HepG2 (cell line): ENCODE measurements at regions not wholly inside any gene's neighbourhood (a gene's known extent, or its start where the extent isn't known, plus 50 kb on each side); places are given as distances from the start of the nearest gene placed in this dataset.

Experiments
- ATAC-seq: fragments of 200-7000 bp; cut with Tn5 transposase; 3 replicates; pipeline ENCODE4 v1.9.1; 2020; ENCODE audit warnings: mild to moderate bottlenecking, moderate library complexity
- BruUV-seq: library from RNA; stranded (reverse); fragments of 400-500 nt; replicated peaks from 2 replicates; lab custom pipeline; 2021; lab: Mats Ljungman, UMichigan
- CTCF ChIA-PET: fragments of 300-600 bp; formaldehyde crosslinking; extraction: SDS; loops from one replicate; lab custom pipeline; 2021; ENCODE audit warnings: low total read pairs, inconsistent platforms, low intra/inter-chr PET ratio; lab: Yijun Ruan, JAX
- POLR2A ChIA-PET: fragments of 350-600 bp; sonication (Branson Sonifier 250); formaldehyde crosslinking; loops from one replicate; lab custom pipeline; 2020; ENCODE audit warnings: antibody characterized with exemption, inconsistent platforms; lab: Yijun Ruan, JAX
- DNase-seq: peaks from one replicate; pipeline ENCODE4 v3.0.0-alpha.2; 2015; ENCODE audit warnings: low spot score
- FAIRE-seq: peaks from 3 replicates; lab custom pipeline; 2011; peaks lifted over from hg19 to GRCh38; lab: Jason Lieb, UNC
- H2AFZ ChIP-seq: one replicate; pipeline ENCODE4 v1.6.1; 2011; ENCODE audit warnings: low read length, inconsistent platforms
- H3K27ac ChIP-seq: fragments of 300-600 bp; 3 replicates; pipeline ENCODE4 v1.8.0; 2011; ENCODE audit warnings: mixed run types, mild to moderate bottlenecking, mixed read lengths, low read length, inconsistent platforms; ENCODE audit not compliant: insufficient read depth; ENCODE audit errors: extremely low read length
- H3K27me3 ChIP-seq, 2 experiments: fragments of 200-600 bp in 1 of 2; 2 replicates in 1 of 2; 3 replicates in 1 of 2; pipeline versions ENCODE4 v1.6.0 to v1.8.0; 2011; ENCODE audit warnings: low read length in 2 of 2, mild to moderate bottlenecking in 2 of 2, moderate library complexity in 2 of 2, inconsistent platforms in 1 of 2; ENCODE audit not compliant: insufficient read depth in 2 of 2, control insufficient read depth in 1 of 2
- H3K36me3 ChIP-seq, 2 experiments: fragments of 200-600 bp in 1 of 2; replicated peaks in 1 of 2; 2 replicates in 1 of 2; 3 replicates in 1 of 2; pipeline versions ENCODE4 v1.5.1 to v1.8.0; 2011; ENCODE audit warnings: low read length in 2 of 2, inconsistent platforms in 1 of 2; ENCODE audit not compliant: insufficient read depth in 2 of 2, control insufficient read depth in 1 of 2
- H3K4me1 ChIP-seq: 2 replicates; pipeline ENCODE4 v1.5.1; 2012; ENCODE audit warnings: low read length, inconsistent platforms; ENCODE audit not compliant: insufficient read depth
- H3K4me2 ChIP-seq: 2 replicates; pipeline ENCODE4 v1.6.0; 2011; ENCODE audit warnings: low read depth, low read length, inconsistent platforms
- H3K4me3 ChIP-seq, 3 experiments: fragments of 200-600 bp in 1 of 3; sonication (generic), shearing (Covaris generic) in 1 of 3; replicated peaks in 1 of 3; 2 replicates each; pipeline ENCODE4 v1.5.1; 2011 to 2016; ENCODE audit warnings: low read length in 3 of 3, inconsistent platforms in 2 of 3, low read depth in 2 of 3, mild to moderate bottlenecking in 2 of 3, control low read depth in 1 of 3, mixed read lengths in 1 of 3; ENCODE audit not compliant: insufficient read depth in 1 of 3
- H3K79me2 ChIP-seq: one replicate; pipeline ENCODE4 v1.6.1; 2011; ENCODE audit warnings: low read length, inconsistent platforms; ENCODE audit not compliant: insufficient read depth
- H3K9ac ChIP-seq: 2 replicates; pipeline ENCODE4 v1.6.0; 2011; ENCODE audit warnings: mild to moderate bottlenecking, low read depth, low read length, inconsistent platforms; ENCODE audit not compliant: insufficient read depth
- H3K9me3 ChIP-seq: 2 replicates; pipeline ENCODE4 v1.5.1; 2012; ENCODE audit warnings: mild to moderate bottlenecking, low read length
- H4K20me1 ChIP-seq: 2 replicates; pipeline ENCODE4 v1.6.0; 2011; ENCODE audit warnings: inconsistent platforms, mild to moderate bottlenecking, low read length, moderate library complexity; ENCODE audit not compliant: insufficient read depth
- CC2D1A ChIP-seq: sonication (generic); formaldehyde crosslinking; IDR thresholded peaks from 2 replicates; pipeline ENCODE4 v1.8.1; 2023; ENCODE audit warnings: mild to moderate bottlenecking, missing genetic modification reagents
- HBP1 ChIP-seq: IDR thresholded peaks from 2 replicates; pipeline ENCODE4 v1.6.1; 2016; ENCODE audit warnings: low read depth, control low read depth
- NFATC3 ChIP-seq: sonication (generic); formaldehyde crosslinking; IDR thresholded peaks from 2 replicates; pipeline ENCODE4 v1.5.1; 2020; ENCODE audit warnings: mild to moderate bottlenecking, missing genetic modification reagents
- NR2F2 ChIP-seq: IDR thresholded peaks from 2 replicates; pipeline ENCODE4 v1.6.1; 2012; ENCODE audit warnings: low read depth, inconsistent platforms, borderline replicate concordance
- RNF2 ChIP-seq: fragments of 450-650 bp; conservative IDR thresholded peaks from 2 replicates; pipeline ENCODE4 v1.6.1; 2016; ENCODE audit warnings: low read depth
- SSRP1 ChIP-seq: IDR thresholded peaks from 2 replicates; pipeline ENCODE4 v1.6.1; 2016; ENCODE audit warnings: control low read depth
- SYNCRIP ChIP-seq: fragments of 200-400 bp; formaldehyde crosslinking; IDR thresholded peaks from 2 replicates; pipeline ENCODE4 v1.6.1; 2018; ENCODE audit warnings: mild to moderate bottlenecking, low read depth, low read length; ENCODE audit not compliant: insufficient read depth
- ZMAT5 ChIP-seq: sonication (generic); formaldehyde crosslinking; IDR thresholded peaks from 2 replicates; pipeline ENCODE4 v1.5.0; 2020; ENCODE audit warnings: mild to moderate bottlenecking, low read depth, missing genetic modification reagents, borderline replicate concordance
- ZNF280D ChIP-seq: sonication (generic); formaldehyde crosslinking; IDR thresholded peaks from 2 replicates; pipeline ENCODE4 v1.5.1; 2020; ENCODE audit warnings: mild to moderate bottlenecking, missing genetic modification reagents
- ZNF354B ChIP-seq: sonication (generic); formaldehyde crosslinking; IDR thresholded peaks from 2 replicates; pipeline ENCODE4 v1.8.0; 2022; ENCODE audit warnings: mild to moderate bottlenecking, missing genetic modification reagents
- ZNF414 ChIP-seq: sonication (generic); formaldehyde crosslinking; IDR thresholded peaks from 2 replicates; pipeline ENCODE4 v1.5.0; 2020; ENCODE audit warnings: missing genetic modification reagents
- ZNF468 ChIP-seq: sonication (generic); formaldehyde crosslinking; IDR thresholded peaks from 2 replicates; pipeline ENCODE4 v1.8.0; 2022; ENCODE audit warnings: mild to moderate bottlenecking, moderate library complexity, missing genetic modification reagents
- ZNF710 ChIP-seq: sonication (generic); formaldehyde crosslinking; IDR thresholded peaks from 2 replicates; pipeline ENCODE4 v1.5.0; 2020; ENCODE audit warnings: mild to moderate bottlenecking, missing genetic modification reagents, borderline replicate concordance
- WGBS: methylation state at CpG from one replicate; pipeline ENCODE4 v1.1.6; 2017; ENCODE audit warnings: low lambda C conversion rate; 5-methylcytosine and 5-hydroxymethylcytosine counted together
- in situ Hi-C: cut with HindIII; loops from 2 replicates; pipeline ENCODE4 v1.10.0; 2017; ENCODE audit warnings: low pct_unique_long_range_greater_than_20kb; ENCODE audit not compliant: extremely low pct_ligation_motif_present
- intact Hi-C: fragments of 100-400 bp; cut with micrococcal nuclease; formaldehyde crosslinking; loops from one replicate; pipeline ENCODE4 v1.10.0; 2022; ENCODE audit not compliant: unreplicated experiment

GRCh38 chr18:44280479-44280878 lies 400.2 kb upstream of the SETBP1 start:
- no TSS peak for BruUV-seq
- WGBS, result 5% methylated on average over 2 of the region's 2 CpGs
- H3K27me3 ChIP-seq, result no peaks in the 10 kb centered on the region

GRCh38 chr18:44286049-44286448 lies 394.6 kb upstream of the SETBP1 start:
- no TSS peak for BruUV-seq
- Histone ChIP-seq H3K9ac (no peak overlapping the region), H3K4me2 (no peak overlapping the region), H3K27me3 (no peaks in the 10 kb centered on the region), H3K9me3 (peaks cover 71% of the 10 kb centered on the region), H3K4me1 (no peaks in the 10 kb centered on the region), H3K79me2 (no peaks in the 10 kb centered on the region), H3K4me3 (no peak overlapping the region), H3K27ac (no peak overlapping the region), H2AFZ (no peak overlapping the region), H4K20me1 (no peaks in the 10 kb centered on the region), H3K36me3 (no peaks in the 10 kb centered on the region)
- 1% methylated on average over 2 of the region's 2 CpGs for WGBS
- ChIA-PET CTCF (no interaction called here), POLR2A (no interaction called here)
- DNase-seq, result no peak
- ATAC-seq, result no peak
- in situ Hi-C loops, result no loop called here
- FAIRE-seq, result no peak
- intact Hi-C loops, result no loop called here
- no peak for TF ChIP-seq HBP1 (CRISPR knock-in tag)
- no peak for TF ChIP-seq ZMAT5
- no peak for TF ChIP-seq NR2F2
- TF ChIP-seq ZNF354B (CRISPR knock-in tag), result no peak
- TF ChIP-seq ZNF414 (CRISPR knock-in tag), result no peak
- TF ChIP-seq NFATC3 (CRISPR knock-in tag), result no peak
- TF ChIP-seq ZNF280D (CRISPR knock-in tag), result no peak
- no peak for TF ChIP-seq CC2D1A (CRISPR knock-in tag)
- TF ChIP-seq ZNF710 (CRISPR knock-in tag), result no peak
- TF ChIP-seq SYNCRIP, result no peak

More at GRCh38 chr18:44280479-44280878, 400.2 kb upstream of the SETBP1 start:
- ChIA-PET CTCF (no interaction called here), POLR2A (no interaction called here)
- Histone ChIP-seq H2AFZ (no peak overlapping the region), H3K4me3 (no peak overlapping the region), H3K27ac (no peak overlapping the region), H3K79me2 (no peaks in the 10 kb centered on the region), H3K4me2 (no peak overlapping the region), H3K9ac (no peak overlapping the region), H3K4me1 (no peaks in the 10 kb centered on the region), H3K9me3 (peaks cover 61% of the 10 kb centered on the region), H4K20me1 (no peaks in the 10 kb centered on the region), H3K36me3 (no peaks in the 10 kb centered on the region)
- TF ChIP-seq ZNF468 (CRISPR knock-in tag), result no peak
- TF ChIP-seq RNF2, result no peak
- TF ChIP-seq SSRP1, result no peak
- no peak for FAIRE-seq
- intact Hi-C loops (no loop called here), in situ Hi-C loops (no loop called here)
- no peak for ATAC-seq
- no peak for DNase-seq
